ENCODE measurements at regions not wholly inside any gene's neighbourhood (a gene's known extent, or its start where the extent isn't known, plus 50 kb on each side); places are given as distances from the start of the nearest gene placed in this dataset.

GRCh38 chr4:95729596-95729995 is 110.3 kb upstream of the PDHA2 start:
- no peak overlapping the region for H3K27ac Mint-ChIP-seq
- H3K9me3 Mint-ChIP-seq, result no peaks in the 10 kb centered on the region
- H3K27me3 Mint-ChIP-seq (ENCODE audit: low read depth), result no peaks in the 10 kb centered on the region
- H3K36me3 Mint-ChIP-seq (ENCODE audit: low read depth), result no peaks in the 10 kb centered on the region
- H3K4me3 Mint-ChIP-seq, result no peak overlapping the region
- no peak for TF ChIP-seq CTCF (IDR thresholded peaks at IDR 0.05; ENCODE audit: unreplicated experiment in 3 of 3)
- H3K4me1 Mint-ChIP-seq, result peaks cover 10% of the 10 kb centered on the region

- Mint-ChIP-seq H3K27ac (peak overlapping the region in 1 of 3 experiments; percentile 27), H3K4me3 (no peak overlapping the region), H3K27me3 (ENCODE audit: low read depth) (no peaks in the 10 kb centered on the region), H3K9me3 (no peaks in the 10 kb centered on the region), H3K4me1 (peaks cover 10% of the 10 kb centered on the region), H3K36me3 (ENCODE audit: low read depth) (no peaks in the 10 kb centered on the region)
- TF ChIP-seq CTCF (IDR thresholded peaks at IDR 0.05; ENCODE audit: unreplicated experiment in 3 of 3), result no peak
Measured at GRCh38 chr4:95728145-95728544, 111.7 kb upstream of the PDHA2 start.

GRCh38 chr4:95715830-95716229 is 124.1 kb upstream of the PDHA2 start:
- no peak for TF ChIP-seq CTCF (IDR thresholded peaks at IDR 0.05; ENCODE audit: unreplicated experiment in 3 of 3)
- Mint-ChIP-seq H3K27ac (no peak overlapping the region), H3K4me1 (no peaks in the 10 kb centered on the region), H3K36me3 (ENCODE audit: low read depth) (no peaks in the 10 kb centered on the region), H3K27me3 (ENCODE audit: low read depth) (no peaks in the 10 kb centered on the region), H3K4me3 (no peak overlapping the region), H3K9me3 (no peaks in the 10 kb centered on the region)

GRCh38 chr4:95714571-95714970 is 125.3 kb upstream of the PDHA2 start:
- Mint-ChIP-seq H3K36me3 (ENCODE audit: low read depth) (no peaks in the 10 kb centered on the region), H3K4me1 (no peaks in the 10 kb centered on the region), H3K9me3 (no peaks in the 10 kb centered on the region), H3K27me3 (ENCODE audit: low read depth) (no peaks in the 10 kb centered on the region), H3K27ac (no peak overlapping the region), H3K4me3 (no peak overlapping the region)
- no peak for TF ChIP-seq CTCF (IDR thresholded peaks at IDR 0.05; ENCODE audit: unreplicated experiment in 3 of 3)

- no peak for TF ChIP-seq CTCF (IDR thresholded peaks at IDR 0.05; ENCODE audit: unreplicated experiment in 3 of 3)
- H3K4me1 Mint-ChIP-seq, result peaks cover 5% of the 10 kb centered on the region
- no peak overlapping the region for H3K27ac Mint-ChIP-seq
- peaks cover 6% of the 10 kb centered on the region for H3K9me3 Mint-ChIP-seq
- H3K36me3 Mint-ChIP-seq (ENCODE audit: low read depth), result no peaks in the 10 kb centered on the region
- H3K27me3 Mint-ChIP-seq (ENCODE audit: low read depth), result no peaks in the 10 kb centered on the region
- H3K4me3 Mint-ChIP-seq, result no peak overlapping the region
Measured at GRCh38 chr4:95705323-95705722, 134.6 kb upstream of the PDHA2 start.

- peaks cover 6% of the 10 kb centered on the region for H3K9me3 Mint-ChIP-seq
- H3K4me3 Mint-ChIP-seq, result no peak overlapping the region
- H3K27me3 Mint-ChIP-seq (ENCODE audit: low read depth), result no peaks in the 10 kb centered on the region
- H3K4me1 Mint-ChIP-seq, result no peaks in the 10 kb centered on the region
- H3K27ac Mint-ChIP-seq, result no peak overlapping the region
- H3K36me3 Mint-ChIP-seq (ENCODE audit: low read depth), result no peaks in the 10 kb centered on the region
- no peak for TF ChIP-seq CTCF (IDR thresholded peaks at IDR 0.05; ENCODE audit: unreplicated experiment in 3 of 3)
Measured at GRCh38 chr4:95701500-95702170, 138.3 kb upstream of the PDHA2 start.

All from nephron (organoid).